H1 (cell line): ENCODE measurements at regions not wholly inside any gene's neighbourhood (a gene's known extent, or its start where the extent isn't known, plus 50 kb on each side); places are given as distances from the start of the nearest gene placed in this dataset.

Source experiments
- CTCF ChIA-PET: fragments of 300-600 bp; sonication (Branson Sonifier 250); formaldehyde crosslinking; loops from one replicate; lab custom pipeline; 2021; ENCODE audit not compliant: partially characterized antibody; lab: Charles Lee
- POLR2A ChIA-PET: fragments of 300-600 bp; sonication (Branson Sonifier 250); formaldehyde crosslinking; loops from one replicate; lab custom pipeline; 2021; ENCODE audit warnings: inconsistent platforms; ENCODE audit not compliant: partially characterized antibody; lab: Charles Lee
- DNase-seq, 2 experiments: peaks; one replicate each; pipeline versions ENCODE4 v3.0.0 to v3.0.0-alpha.2; 2010 to 2022; ENCODE audit warnings: low spot score in 2 of 2, low read depth in 1 of 2, mixed read lengths in 1 of 2
- FAIRE-seq: peaks from 2 replicates; lab custom pipeline; 2011; peaks lifted over from hg19 to GRCh38; lab: Jason Lieb, UNC
- H2AFZ ChIP-seq: 2 replicates; pipeline ENCODE4 v1.8.1; 2012; ENCODE audit warnings: low read length, inconsistent platforms
- H2AK5ac ChIP-seq: 2 replicates; pipeline ENCODE4 v1.6.1; 2013; ENCODE audit warnings: low read depth, low read length
- H2BK120ac ChIP-seq: replicated peaks from 2 replicates; pipeline ENCODE3; 2013; ENCODE audit warnings: low read depth, low read length, inconsistent platforms
- H2BK12ac ChIP-seq: 2 replicates; pipeline ENCODE4 v1.6.1; 2013; ENCODE audit warnings: low read depth, low read length
- H2BK15ac ChIP-seq: 2 replicates; pipeline ENCODE4 v1.6.1; 2013; ENCODE audit warnings: low read length
- H2BK20ac ChIP-seq: 2 replicates; pipeline ENCODE4 v1.6.1; 2013; ENCODE audit warnings: low read length
- H2BK5ac ChIP-seq: 2 replicates; pipeline ENCODE4 v1.6.1; 2013; ENCODE audit warnings: low read depth, low read length
- H3K14ac ChIP-seq: 2 replicates; pipeline ENCODE4 v1.6.1; 2013; ENCODE audit warnings: inconsistent platforms; ENCODE audit not compliant: insufficient read length
- H3K18ac ChIP-seq: 2 replicates; pipeline ENCODE4 v1.6.1; 2013; ENCODE audit warnings: low read length; ENCODE audit errors: extremely low read depth
- H3K23ac ChIP-seq: 2 replicates; pipeline ENCODE4 v1.6.1; 2013; ENCODE audit warnings: inconsistent platforms; ENCODE audit not compliant: insufficient read length
- H3K23me2 ChIP-seq: 2 replicates; pipeline ENCODE4 v1.6.1; 2013; ENCODE audit warnings: low read depth, low read length
- H3K27ac ChIP-seq: 2 replicates; pipeline ENCODE4 v1.6.1; 2011; ENCODE audit warnings: low read depth, low read length, inconsistent platforms
- H3K27me3 ChIP-seq, 4 experiments: replicated peaks in 1 of 4; 1 replicate in 1 of 4; 2 replicates in 3 of 4; pipeline versions ENCODE4 v1.6.1 to v1.8.1; 2011 to 2013; ENCODE audit warnings: low read length in 3 of 4, mild to moderate bottlenecking in 3 of 4, inconsistent platforms in 2 of 4, mixed read lengths in 2 of 4, moderate library complexity in 1 of 4; ENCODE audit not compliant: control insufficient read depth in 3 of 4, insufficient read depth in 3 of 4; ENCODE audit errors: extremely low read depth in 1 of 4
- H3K36me3 ChIP-seq, 4 experiments: 2 replicates each; pipeline versions ENCODE4 v1.6.1 to v1.8.1; 2011 to 2013; ENCODE audit warnings: mild to moderate bottlenecking in 4 of 4, low read length in 3 of 4, moderate library complexity in 2 of 4, control low read depth in 1 of 4, inconsistent platforms in 1 of 4; ENCODE audit not compliant: insufficient read depth in 4 of 4, control insufficient read depth in 2 of 4
- H3K4ac ChIP-seq: replicated peaks from 2 replicates; pipeline ENCODE3; 2013; ENCODE audit warnings: low read length, low read depth, mixed read lengths, inconsistent platforms; ENCODE audit not compliant: insufficient read length
- H3K4me1 ChIP-seq, 4 experiments: replicated peaks in 1 of 4; 1 replicate in 1 of 4; 2 replicates in 3 of 4; pipeline versions ENCODE4 v1.6.1 to v1.8.1; 2011 to 2013; ENCODE audit warnings: low read length in 3 of 4, inconsistent platforms in 2 of 4, mixed read lengths in 1 of 4; ENCODE audit not compliant: insufficient read depth in 4 of 4, control insufficient read depth in 3 of 4
- H3K4me2 ChIP-seq, 2 experiments: 2 replicates each; pipeline versions ENCODE4 v1.6.1 to v1.8.1; 2011 to 2013; ENCODE audit warnings: low read depth in 2 of 2, low read length in 2 of 2, control low read depth in 1 of 2, inconsistent platforms in 1 of 2, mild to moderate bottlenecking in 1 of 2; ENCODE audit not compliant: insufficient read depth in 1 of 2
- H3K4me3 ChIP-seq, 4 experiments: fragments of 200-600, 300-600 bp in 1 of 4; sonication (generic), shearing (Covaris generic), sonication (Bioruptor Twin) in 1 of 4; 2 replicates each; pipeline versions ENCODE4 v1.5.1 to v1.8.1; 2011 to 2016; ENCODE audit warnings: low read length in 4 of 4, low read depth in 3 of 4, control low read depth in 2 of 4, inconsistent platforms in 2 of 4, mild to moderate bottlenecking in 2 of 4, mixed read lengths in 1 of 4, moderate library complexity in 1 of 4; ENCODE audit not compliant: insufficient read depth in 2 of 4; ENCODE audit errors: extremely low read depth in 1 of 4
- H3K56ac ChIP-seq: replicated peaks from 2 replicates; pipeline ENCODE3; 2013; ENCODE audit warnings: low read depth, mild to moderate bottlenecking, mixed read lengths, low read length, inconsistent platforms; ENCODE audit not compliant: insufficient read length
- H3K79me1 ChIP-seq: 2 replicates; pipeline ENCODE4 v1.6.1; 2013; ENCODE audit warnings: low read depth, low read length, control low read depth
- H3K79me2 ChIP-seq, 2 experiments: 2 replicates each; pipeline versions ENCODE4 v1.6.1 to v1.8.1; 2012 to 2013; ENCODE audit warnings: low read length in 2 of 2, mild to moderate bottlenecking in 2 of 2, inconsistent platforms in 1 of 2; ENCODE audit not compliant: insufficient read depth in 2 of 2, control insufficient read depth in 1 of 2
- H3K9ac ChIP-seq, 4 experiments: replicated peaks in 1 of 4; 1 replicate in 1 of 4; 2 replicates in 3 of 4; pipeline versions ENCODE4 v1.6.1 to v1.8.1; 2011 to 2013; ENCODE audit warnings: low read depth in 3 of 4, low read length in 3 of 4, control low read depth in 2 of 4, mild to moderate bottlenecking in 2 of 4, moderate library complexity in 2 of 4, inconsistent platforms in 1 of 4; ENCODE audit errors: extremely low read depth in 1 of 4
- H3K9me3 ChIP-seq, 2 experiments: 2 replicates each; pipeline versions ENCODE4 v1.6.1 to v1.8.1; 2012 to 2013; ENCODE audit warnings: mild to moderate bottlenecking in 2 of 2, moderate library complexity in 2 of 2, control low read depth in 1 of 2, inconsistent platforms in 1 of 2, low read depth in 1 of 2, low read length in 1 of 2, mixed read lengths in 1 of 2; ENCODE audit not compliant: insufficient read depth in 2 of 2
- H4K20me1 ChIP-seq, 2 experiments: replicated peaks in 1 of 2; 2 replicates each; pipeline versions ENCODE3 to v1.8.1; 2011 to 2013; ENCODE audit warnings: inconsistent platforms in 2 of 2, low read length in 2 of 2, mild to moderate bottlenecking in 1 of 2; ENCODE audit not compliant: insufficient read depth in 2 of 2, control insufficient read depth in 1 of 2
- H4K5ac ChIP-seq: 2 replicates; pipeline ENCODE4 v1.6.1; 2013; ENCODE audit warnings: low read length, low read depth, mixed read lengths, inconsistent platforms; ENCODE audit not compliant: insufficient read length
- H4K8ac ChIP-seq: 2 replicates; pipeline ENCODE4 v1.8.0; 2013; ENCODE audit warnings: mild to moderate bottlenecking, moderate library complexity, low read length, inconsistent platforms; ENCODE audit not compliant: insufficient read depth; ENCODE audit errors: extremely low read depth
- H4K91ac ChIP-seq: replicated peaks from 2 replicates; pipeline ENCODE3; 2013; ENCODE audit warnings: low read length, mixed read lengths, inconsistent platforms; ENCODE audit not compliant: insufficient read length
- EP300 ChIP-seq, 2 experiments: IDR thresholded peaks; 1 replicate in 1 of 2; 2 replicates in 1 of 2; pipeline ENCODE4 v1.6.1; 2011 to 2012; ENCODE audit warnings: low read depth in 2 of 2, low read length in 2 of 2, mild to moderate bottlenecking in 2 of 2, borderline replicate concordance in 1 of 2, inconsistent platforms in 1 of 2, moderate library complexity in 1 of 2
- EZH2 ChIP-seq: fragments of 200-600 bp; sonication (generic); IDR thresholded peaks from 2 replicates; pipeline ENCODE4 v1.7.1; 2012; ENCODE audit warnings: low read depth, mild to moderate bottlenecking, moderate library complexity, low read length, inconsistent platforms; ENCODE audit not compliant: severe bottlenecking
- GTF2F1 ChIP-seq: IDR thresholded peaks from 2 replicates; pipeline ENCODE4 v1.6.1; 2012; ENCODE audit warnings: low read depth, low read length, improper control_type of control experiment, borderline replicate concordance
- NRF1 ChIP-seq: IDR thresholded peaks from 2 replicates; pipeline ENCODE4 v1.6.1; 2011; ENCODE audit warnings: mild to moderate bottlenecking, low read depth, low read length, improper control_type of control experiment
- SUZ12 ChIP-seq: fragments of 200-600 bp; sonication (generic); IDR thresholded peaks from 2 replicates; pipeline ENCODE4 v1.6.1; 2012; ENCODE audit warnings: mild to moderate bottlenecking, inconsistent platforms, low read length, moderate library complexity, mixed read lengths
- TAF7 ChIP-seq: optimal IDR thresholded peaks from 2 replicates; pipeline ENCODE3; 2011; ENCODE audit warnings: low read depth, mild to moderate bottlenecking, inconsistent platforms, low read length, moderate library complexity, borderline replicate concordance
- TCF12 ChIP-seq: IDR thresholded peaks from 2 replicates; pipeline ENCODE4 v1.6.1; 2011; ENCODE audit warnings: low read depth, mild to moderate bottlenecking, low read length
- WGBS, 2 experiments: shearing (Covaris generic) in 1 of 2; methylation state at CpG; one replicate each; pipeline versions ENCODE4 v1.1.6 to v1.1.7; 2013 to 2015; ENCODE audit warnings: low lambda C conversion rate in 2 of 2, mixed read lengths in 2 of 2, inconsistent platforms in 1 of 2, low coverage in 1 of 2, missing lambda C conversion rate in 1 of 2; ENCODE audit not compliant: insufficient replicate concordance in 2 of 2, insufficient coverage in 1 of 2, insufficient read length in 1 of 2; ENCODE audit errors: extremely low coverage in 1 of 2, missing lambda C conversion rate in 1 of 2; 5-methylcytosine and 5-hydroxymethylcytosine counted together

DNA sequence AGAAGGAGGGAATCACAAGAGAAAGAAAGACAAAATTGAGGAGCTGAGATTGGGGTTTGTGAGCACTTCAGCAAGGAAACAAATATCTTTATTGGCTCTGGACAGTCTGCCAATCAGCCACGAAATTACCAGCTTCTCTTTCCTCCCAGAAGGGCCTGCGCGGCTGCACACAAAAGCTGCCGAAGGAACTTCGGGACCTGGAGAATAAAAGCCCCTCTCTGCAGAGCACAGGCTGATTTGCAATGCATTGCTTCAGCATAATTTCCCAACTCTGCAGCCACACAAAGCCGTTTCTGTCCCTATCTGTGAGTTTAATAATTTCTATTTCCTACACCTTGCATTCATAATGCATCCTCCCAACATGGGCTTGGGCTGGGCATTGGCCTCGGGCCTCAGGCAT lies 522.6 kb downstream of the BUD13 start:
- H3K23ac ChIP-seq, result no peak overlapping the region
- H3K9me3 ChIP-seq, result peaks cover 0 to 3% of the 10 kb centered on the region in 2 experiments; a peak in 1 of 4 replicates
- H4K20me1 ChIP-seq, result no peaks in the 10 kb centered on the region
- no peak overlapping the region for H2AFZ ChIP-seq
- H4K91ac ChIP-seq, result no peak overlapping the region
- H3K14ac ChIP-seq, result no peak overlapping the region
- H4K8ac ChIP-seq, result no peak overlapping the region
- H3K79me2 ChIP-seq, result no peaks in the 10 kb centered on the region
- no peak overlapping the region for H3K18ac ChIP-seq
- H2AK5ac ChIP-seq, result no peak overlapping the region
- H3K4me2 ChIP-seq, result no peak overlapping the region
- H3K9ac ChIP-seq, result no peak overlapping the region
- ChIA-PET POLR2A (no interaction called here), CTCF (interaction anchor here (1.1 to 1.6 kb wide), 4 partner anchors 9 to 150 kb away, joined by 3 to 5 read pairs (median 4); no protein-coding TSS in a partner anchor)
- no peaks in the 10 kb centered on the region for H3K79me1 ChIP-seq
- H2BK15ac ChIP-seq, result no peak overlapping the region
- H3K4me3 ChIP-seq, result no peak overlapping the region
- TF ChIP-seq NRF1, result no peak
- TF ChIP-seq TCF12, result no peak
- TF ChIP-seq EP300 (IDR thresholded peaks at IDR 0.05; ENCODE audit: borderline replicate concordance in 1 of 2, low read depth in 2 of 2, low read length in 2 of 2), result no peak
- no peak for TF ChIP-seq SUZ12
- TF ChIP-seq EZH2, result no peak
- no peak for TF ChIP-seq GTF2F1
- TF ChIP-seq TAF7, result no peak
- H3K23me2 ChIP-seq, result no peaks in the 10 kb centered on the region
- H2BK20ac ChIP-seq, result no peak overlapping the region
- H4K5ac ChIP-seq, result no peak overlapping the region
- no peak overlapping the region for H2BK5ac ChIP-seq
- H2BK12ac ChIP-seq, result no peak overlapping the region
- no peaks in the 10 kb centered on the region for H3K36me3 ChIP-seq
- FAIRE-seq, result no peak
- H3K27me3 ChIP-seq, result no peaks in the 10 kb centered on the region; a peak in 1 of 7 replicates
- H3K56ac ChIP-seq, result no peak overlapping the region
- no peak for DNase-seq
- H3K4ac ChIP-seq, result no peak overlapping the region
- no peak overlapping the region for H3K27ac ChIP-seq
- WGBS, 2 experiments, result 90% methylated on average over 7 of the region's 7 CpGs; no CpG with 5 or more reads in 1 of the 2 experiments
- no peaks in the 10 kb centered on the region for H3K4me1 ChIP-seq
- no peak overlapping the region for H2BK120ac ChIP-seq
